ENCODE measurements at regions not wholly inside any gene's neighbourhood (a gene's known extent, or its start where the extent isn't known, plus 50 kb on each side); places are given as distances from the start of the nearest gene placed in this dataset.
"Not testable (repeated sequence)": the region's sequence is repeated elsewhere in the genome, so short reads cannot be mapped to it uniquely, and the experiment has no call there.

DNA sequence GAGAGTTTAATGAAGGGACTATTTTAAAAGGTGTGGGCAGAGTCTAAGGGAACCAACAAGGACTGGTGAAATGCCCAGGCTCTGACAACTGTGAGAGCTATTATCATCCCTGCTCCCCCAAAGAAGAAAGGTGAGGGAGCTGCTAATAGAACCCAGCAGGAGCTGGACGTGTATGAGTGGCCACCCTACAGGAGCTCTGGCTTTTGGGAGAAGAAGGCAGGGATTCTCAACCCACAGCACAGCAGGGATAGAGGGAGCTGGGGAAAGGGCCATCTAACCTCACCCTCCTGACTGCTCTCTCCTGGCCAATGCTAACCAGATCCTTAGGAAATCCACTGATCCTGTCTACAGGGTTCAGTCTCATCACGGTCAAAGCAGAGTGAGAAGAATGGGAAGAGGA is 57.1 kb downstream of the GRIN2B start:
- intact Hi-C loops (cut with micrococcal nuclease): no loop called here
- no peaks in the 10 kb centered on the region for H3K9me3 Mint-ChIP-seq
- no peak overlapping the region for H3K27ac Mint-ChIP-seq
- no peaks in the 10 kb centered on the region for H3K4me1 Mint-ChIP-seq (ENCODE audit: low read depth)
- H3K36me3 Mint-ChIP-seq (ENCODE audit: low read depth): no peaks in the 10 kb centered on the region
- H3K27me3 Mint-ChIP-seq: no peaks in the 10 kb centered on the region
- no peak overlapping the region for H3K4me3 Mint-ChIP-seq

DNA sequence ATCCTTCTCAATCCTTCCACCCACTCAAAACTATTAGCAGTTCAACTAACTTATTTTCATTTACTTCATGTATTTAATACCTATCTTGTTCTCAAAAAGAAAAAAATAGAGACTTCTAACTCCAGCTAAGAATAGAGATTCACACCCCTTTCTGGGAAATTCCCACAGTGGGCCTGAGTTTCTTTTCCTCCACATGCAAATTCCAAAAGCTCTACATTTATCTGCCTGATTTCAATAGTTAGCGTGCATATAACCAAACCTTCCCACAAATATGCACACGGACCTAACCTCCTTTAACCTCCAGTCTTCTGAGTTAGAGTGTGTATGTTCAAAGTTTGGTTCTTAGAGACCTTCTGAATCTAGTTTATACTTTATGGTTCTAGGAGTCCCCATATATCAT is 62.5 kb downstream of the GRIN2B start:
- no peaks in the 10 kb centered on the region for H3K36me3 Mint-ChIP-seq (ENCODE audit: low read depth)
- H3K4me3 Mint-ChIP-seq: no peak overlapping the region
- no peaks in the 10 kb centered on the region for H3K27me3 Mint-ChIP-seq
- no peaks in the 10 kb centered on the region for H3K4me1 Mint-ChIP-seq (ENCODE audit: low read depth)
- H3K27ac Mint-ChIP-seq: no peak overlapping the region
- intact Hi-C loops (cut with micrococcal nuclease): no loop called here
- H3K9me3 Mint-ChIP-seq: no peaks in the 10 kb centered on the region

DNA sequence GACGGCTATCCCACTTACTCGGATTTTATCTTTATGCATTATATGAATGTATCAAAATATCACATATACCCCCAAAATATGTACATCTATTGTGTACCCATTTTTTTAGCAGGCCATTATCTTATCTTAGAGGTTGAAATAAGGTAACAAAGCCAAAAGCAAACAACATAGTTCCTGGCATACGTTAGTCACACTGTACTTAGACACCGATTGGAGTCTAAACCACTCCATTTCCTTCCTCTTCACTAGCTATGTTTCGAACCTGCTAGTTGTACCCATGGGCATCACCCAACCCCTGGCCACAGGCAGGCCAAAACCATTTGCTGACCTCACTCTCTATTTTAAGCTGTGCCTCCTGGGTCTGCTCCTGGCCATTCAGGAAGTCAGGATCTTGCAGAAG is 66.3 kb downstream of the GRIN2B start:
- Mint-ChIP-seq H3K27me3 (no peaks in the 10 kb centered on the region), H3K9me3 (no peaks in the 10 kb centered on the region), H3K4me1 (ENCODE audit: low read depth) (no peaks in the 10 kb centered on the region), H3K27ac (no peak overlapping the region), H3K4me3 (no peak overlapping the region), H3K36me3 (ENCODE audit: low read depth) (no peaks in the 10 kb centered on the region)
- intact Hi-C loops (cut with micrococcal nuclease): no loop called here

DNA sequence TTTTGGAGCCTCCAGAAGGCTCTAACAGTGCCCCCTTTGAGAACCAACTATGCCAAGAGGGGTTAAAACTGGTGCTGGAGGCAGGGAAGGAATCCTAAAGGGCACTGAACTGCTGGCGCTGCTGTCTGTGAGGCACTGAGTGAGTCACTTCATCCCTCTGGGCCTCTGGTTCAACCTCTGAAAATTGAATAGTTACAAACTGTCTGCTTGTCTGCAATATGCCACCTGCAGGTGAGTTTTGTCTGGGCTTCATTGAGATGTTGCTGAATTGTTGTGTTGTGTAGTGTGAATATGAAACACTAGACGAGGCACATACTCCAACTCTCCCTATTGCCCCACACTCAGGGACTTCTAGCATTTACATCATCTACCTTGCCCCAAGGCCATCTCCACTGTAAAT is 68.0 kb downstream of the GRIN2B start:
- Mint-ChIP-seq H3K27me3 (no peaks in the 10 kb centered on the region), H3K4me3 (no peak overlapping the region), H3K27ac (no peak overlapping the region), H3K9me3 (no peaks in the 10 kb centered on the region), H3K36me3 (ENCODE audit: low read depth) (no peaks in the 10 kb centered on the region), H3K4me1 (ENCODE audit: low read depth) (no peaks in the 10 kb centered on the region)
- intact Hi-C loops (cut with micrococcal nuclease): no loop called here

DNA sequence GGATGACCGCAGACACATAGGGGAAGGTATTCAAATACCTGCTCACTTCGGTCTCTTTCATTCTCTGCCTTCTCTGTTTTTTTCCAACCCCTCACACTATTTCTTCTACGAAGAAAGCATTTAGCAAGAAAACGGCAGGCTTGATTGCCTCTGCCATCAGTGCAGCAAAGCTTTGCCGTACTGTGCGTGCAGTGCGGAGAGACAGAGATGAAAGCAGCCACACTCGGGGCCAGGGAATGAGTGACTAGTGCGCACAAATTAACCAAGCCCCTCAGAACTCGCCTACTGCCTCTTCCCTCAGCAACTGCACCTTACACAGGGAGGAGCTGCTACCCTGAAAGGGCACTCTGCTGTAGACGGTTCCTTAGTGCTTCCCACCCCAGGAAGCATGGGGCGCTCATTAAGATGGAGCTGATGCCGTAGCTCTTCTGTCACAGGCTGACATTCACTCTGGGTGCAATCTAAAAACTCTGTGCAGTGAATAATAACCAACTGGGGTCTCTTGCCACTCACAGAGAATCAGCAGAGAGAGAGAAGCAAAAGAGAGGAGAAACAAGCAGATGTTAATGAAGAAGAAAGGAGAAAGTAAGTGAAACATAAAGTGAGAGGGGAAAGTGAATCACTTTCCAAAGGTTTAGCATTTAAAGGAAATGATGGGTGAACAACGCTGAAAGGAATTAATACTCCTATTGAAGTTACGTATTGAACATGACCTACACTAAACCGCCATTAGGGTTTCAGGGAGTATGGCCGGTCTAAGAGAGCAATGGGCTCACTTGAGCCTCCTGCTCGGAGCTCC is 69.4 kb downstream of the GRIN2B start:
- no peak overlapping the region for H3K27ac Mint-ChIP-seq
- intact Hi-C loops (cut with micrococcal nuclease): no loop called here
- H3K4me3 Mint-ChIP-seq: no peak overlapping the region
- no peaks in the 10 kb centered on the region for H3K9me3 Mint-ChIP-seq
- H3K27me3 Mint-ChIP-seq: no peaks in the 10 kb centered on the region
- no peaks in the 10 kb centered on the region for H3K4me1 Mint-ChIP-seq (ENCODE audit: low read depth)
- no peaks in the 10 kb centered on the region for H3K36me3 Mint-ChIP-seq (ENCODE audit: low read depth)

DNA sequence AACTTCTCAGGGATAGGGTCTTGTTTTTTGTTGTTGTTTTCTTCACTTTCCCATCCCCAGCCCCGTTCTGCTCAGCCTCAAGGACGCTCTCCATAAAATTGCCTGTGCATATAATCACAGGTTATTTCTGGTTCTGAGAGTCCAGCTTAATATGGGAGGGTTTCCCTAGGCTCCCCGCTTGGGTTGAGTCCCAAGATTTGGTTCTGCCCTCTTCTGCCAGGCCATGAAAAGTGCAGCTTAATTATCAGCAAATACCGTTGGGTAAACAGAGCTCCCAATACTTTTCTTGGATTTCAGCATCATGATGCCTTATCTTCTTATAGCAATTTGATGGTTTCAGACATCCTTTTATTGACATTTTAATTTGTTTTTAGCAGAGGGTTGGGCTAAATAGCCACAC is 75.6 kb downstream of the GRIN2B start:
- intact Hi-C loops (cut with micrococcal nuclease): no loop called here
- H3K4me1 Mint-ChIP-seq (ENCODE audit: low read depth): no peaks in the 10 kb centered on the region
- H3K4me3 Mint-ChIP-seq: no peak overlapping the region
- H3K27me3 Mint-ChIP-seq: no peaks in the 10 kb centered on the region
- no peak overlapping the region for H3K27ac Mint-ChIP-seq
- no peaks in the 10 kb centered on the region for H3K36me3 Mint-ChIP-seq (ENCODE audit: low read depth)
- no peaks in the 10 kb centered on the region for H3K9me3 Mint-ChIP-seq

DNA sequence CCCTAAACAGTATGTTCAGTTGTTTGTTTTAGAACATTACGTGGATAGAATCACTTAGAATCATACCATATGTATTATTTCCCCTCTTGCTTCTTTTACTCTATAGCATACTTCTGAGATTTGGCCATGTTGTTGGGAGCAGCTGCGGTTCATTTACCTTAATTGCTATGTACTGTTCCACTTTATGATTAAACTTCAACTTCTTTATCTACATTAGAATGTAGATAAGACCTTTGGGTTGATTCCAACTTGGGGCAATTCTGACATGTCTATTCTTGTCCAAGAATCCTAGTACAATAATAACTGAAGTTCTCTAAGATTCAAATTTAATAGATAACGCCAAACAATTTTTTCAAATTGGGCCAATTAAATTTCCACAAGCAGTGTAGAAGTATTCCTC is 80.7 kb downstream of the GRIN2B start:
- Mint-ChIP-seq H3K27me3 (peaks cover 3% of the 10 kb centered on the region), H3K4me3 (no peak overlapping the region), H3K36me3 (ENCODE audit: low read depth) (no peaks in the 10 kb centered on the region), H3K4me1 (ENCODE audit: low read depth) (no peaks in the 10 kb centered on the region), H3K9me3 (no peaks in the 10 kb centered on the region), H3K27ac (no peak overlapping the region)
- intact Hi-C loops (cut with micrococcal nuclease): no loop called here

DNA sequence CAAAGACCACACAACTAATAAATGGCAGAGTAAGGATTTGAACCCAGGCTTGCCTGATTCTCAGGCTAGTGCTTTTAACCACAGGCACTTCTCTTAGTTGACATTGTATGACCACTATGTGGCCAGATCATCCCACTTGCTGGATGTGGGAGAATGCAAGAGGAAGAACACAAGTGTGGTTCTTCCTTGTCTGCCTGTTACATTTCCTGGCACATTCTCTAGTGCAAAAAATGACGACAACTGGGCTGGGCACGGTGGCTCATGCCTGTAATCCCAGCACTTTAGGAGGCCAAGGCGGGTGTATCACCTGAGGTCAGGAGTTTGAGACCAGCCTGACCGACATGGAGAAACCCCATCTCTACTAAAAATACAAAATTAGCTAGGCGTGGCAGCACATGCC is 83.0 kb downstream of the GRIN2B start:
- H3K27me3 Mint-ChIP-seq; H3K27ac Mint-ChIP-seq; H3K36me3 Mint-ChIP-seq (ENCODE audit: low read depth); H3K4me1 Mint-ChIP-seq (ENCODE audit: low read depth); H3K9me3 Mint-ChIP-seq; intact Hi-C loops (cut with micrococcal nuclease); H3K4me3 Mint-ChIP-seq: not testable (repeated sequence)

DNA sequence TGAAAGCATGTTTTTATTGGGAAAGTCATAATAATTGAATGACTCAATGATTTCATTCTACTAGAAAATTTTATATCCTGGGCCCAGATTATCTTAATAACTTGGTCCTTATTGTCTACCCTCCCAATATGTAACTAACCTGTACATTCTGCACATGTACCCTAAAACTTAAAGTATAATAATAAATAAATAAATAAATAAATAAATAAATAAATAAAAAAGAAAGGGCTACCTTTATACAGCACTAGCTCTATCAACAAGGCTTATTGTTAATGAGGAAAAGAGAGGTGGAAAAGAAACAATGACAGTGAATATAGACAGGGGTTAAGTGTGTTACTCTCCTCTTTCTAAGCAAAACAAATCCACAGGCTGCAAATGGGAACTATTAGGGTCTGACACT is 83.6 kb downstream of the GRIN2B start:
- intact Hi-C loops (cut with micrococcal nuclease): no loop called here
- Mint-ChIP-seq H3K36me3 (ENCODE audit: low read depth) (no peaks in the 10 kb centered on the region), H3K4me1 (ENCODE audit: low read depth) (no peaks in the 10 kb centered on the region), H3K27me3 (peaks cover 3% of the 10 kb centered on the region), H3K9me3 (no peaks in the 10 kb centered on the region), H3K4me3 (no peak overlapping the region), H3K27ac (no peak overlapping the region)

DNA sequence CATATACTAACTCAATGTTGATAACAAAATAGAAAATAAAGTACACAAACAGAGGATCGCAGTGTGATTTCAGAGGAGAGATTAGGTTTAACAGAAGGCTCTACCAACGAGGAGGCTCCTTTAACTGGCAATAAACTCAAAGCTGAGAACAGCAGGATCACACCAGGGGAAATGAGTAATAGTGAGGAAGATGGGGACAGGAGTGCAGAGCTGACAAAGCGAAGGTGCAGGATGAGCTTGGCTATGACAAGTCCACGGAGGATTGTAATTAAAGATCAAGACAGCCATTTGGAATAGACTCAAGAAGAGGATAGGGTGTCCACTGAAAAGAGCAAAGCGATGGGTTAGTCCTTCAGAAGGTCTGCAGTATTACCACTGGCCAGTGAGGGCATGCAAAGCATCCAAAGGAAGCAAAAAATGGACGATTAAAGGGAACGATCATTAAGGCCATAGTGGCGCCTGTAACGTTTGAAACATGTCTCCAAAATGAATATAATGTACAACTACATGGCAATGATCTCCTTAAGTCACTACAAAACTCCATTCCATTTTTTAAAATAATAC is 85.3 kb downstream of the GRIN2B start:
- Mint-ChIP-seq H3K27ac (no peak overlapping the region), H3K4me3 (no peak overlapping the region), H3K4me1 (ENCODE audit: low read depth) (no peaks in the 10 kb centered on the region), H3K27me3 (peaks cover 3% of the 10 kb centered on the region), H3K36me3 (ENCODE audit: low read depth) (no peaks in the 10 kb centered on the region), H3K9me3 (no peaks in the 10 kb centered on the region)
- intact Hi-C loops (cut with micrococcal nuclease): no loop called here

DNA sequence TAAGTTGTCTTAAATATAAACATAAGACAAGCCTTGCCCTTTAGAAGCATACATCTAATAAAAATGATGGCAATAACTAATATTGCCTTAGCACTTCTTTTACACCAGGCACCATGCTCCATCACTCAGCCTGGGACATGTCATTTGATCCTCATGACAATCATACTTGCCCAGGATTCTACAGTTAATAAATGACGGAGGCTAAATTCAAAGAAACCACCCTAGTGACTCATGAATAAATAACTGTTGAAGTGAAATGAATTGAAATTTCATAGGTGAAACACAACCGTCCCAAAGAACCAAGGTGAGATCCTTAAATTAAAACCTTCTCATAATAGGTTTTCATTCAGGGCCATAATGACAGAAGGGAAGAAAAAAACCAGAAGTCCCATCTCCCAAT is 89.5 kb downstream of the GRIN2B start:
- H3K9me3 Mint-ChIP-seq: no peaks in the 10 kb centered on the region

DNA sequence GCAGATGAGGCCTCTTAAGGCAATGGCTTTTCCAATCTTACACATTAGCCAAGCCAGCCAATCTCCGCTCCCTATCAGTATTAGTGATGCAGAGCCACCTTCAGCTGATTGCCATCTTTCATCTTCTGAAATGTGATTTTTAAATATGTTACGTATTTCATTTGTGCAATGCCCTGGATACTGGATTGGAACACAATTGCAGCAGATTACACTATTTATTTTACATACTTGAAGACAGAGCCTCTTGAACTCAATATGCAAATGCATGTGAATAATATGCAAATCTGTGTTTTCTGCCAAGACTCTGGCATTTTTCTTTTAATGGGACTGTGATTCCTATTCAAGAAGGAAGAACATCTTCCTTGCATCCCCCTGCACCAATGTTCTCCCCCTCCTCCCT is 90.5 kb downstream of the GRIN2B start:
- Mint-ChIP-seq H3K4me1 (ENCODE audit: low read depth) (no peaks in the 10 kb centered on the region), H3K27me3 (peaks cover under 1% of the 10 kb centered on the region), H3K27ac (no peak overlapping the region), H3K4me3 (no peak overlapping the region), H3K36me3 (ENCODE audit: low read depth) (no peaks in the 10 kb centered on the region), H3K9me3 (no peaks in the 10 kb centered on the region)
- intact Hi-C loops (cut with micrococcal nuclease): no loop called here

More for the DNA sequence above, 89.5 kb downstream of the GRIN2B start:
- peaks cover 3% of the 10 kb centered on the region for H3K27me3 Mint-ChIP-seq
- H3K4me1 Mint-ChIP-seq (ENCODE audit: low read depth): no peaks in the 10 kb centered on the region
- intact Hi-C loops (cut with micrococcal nuclease): no loop called here
- no peak overlapping the region for H3K4me3 Mint-ChIP-seq
- no peaks in the 10 kb centered on the region for H3K36me3 Mint-ChIP-seq (ENCODE audit: low read depth)
- no peak overlapping the region for H3K27ac Mint-ChIP-seq

DNA sequence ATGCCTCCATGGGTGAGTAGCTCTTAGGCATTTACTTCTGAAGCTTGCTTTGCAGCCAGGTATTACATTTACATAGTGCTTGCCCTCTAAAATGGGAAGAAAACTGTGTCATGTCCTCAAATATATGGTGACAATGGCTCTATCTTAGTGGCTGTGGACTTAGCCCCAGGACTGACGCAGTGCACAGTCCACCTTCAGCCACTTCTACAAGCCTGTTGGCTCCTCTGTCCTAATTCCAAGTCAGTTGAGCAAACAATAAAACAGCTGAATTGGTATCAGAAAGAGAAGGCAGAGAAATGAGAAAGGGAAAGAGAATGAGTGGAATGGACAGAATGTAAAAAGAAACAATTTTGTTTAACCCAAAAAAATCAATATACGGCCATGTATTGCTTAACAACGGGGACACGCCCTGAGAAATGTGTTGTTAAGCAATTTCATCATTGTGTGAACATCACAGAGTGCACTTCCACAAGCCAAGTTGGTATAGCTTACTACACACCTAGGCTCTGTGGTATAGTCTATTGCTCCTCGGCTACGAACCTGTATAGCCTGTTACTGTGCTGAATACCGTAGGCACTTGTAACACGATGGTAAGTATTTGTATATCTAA is 93.5 kb downstream of the GRIN2B start:
- intact Hi-C loops (cut with micrococcal nuclease): no loop called here
- H3K27ac Mint-ChIP-seq: no peak overlapping the region
- H3K4me1 Mint-ChIP-seq (ENCODE audit: low read depth): no peaks in the 10 kb centered on the region
- no peak overlapping the region for H3K4me3 Mint-ChIP-seq
- no peaks in the 10 kb centered on the region for H3K27me3 Mint-ChIP-seq
- no peaks in the 10 kb centered on the region for H3K36me3 Mint-ChIP-seq (ENCODE audit: low read depth)
- no peaks in the 10 kb centered on the region for H3K9me3 Mint-ChIP-seq

DNA sequence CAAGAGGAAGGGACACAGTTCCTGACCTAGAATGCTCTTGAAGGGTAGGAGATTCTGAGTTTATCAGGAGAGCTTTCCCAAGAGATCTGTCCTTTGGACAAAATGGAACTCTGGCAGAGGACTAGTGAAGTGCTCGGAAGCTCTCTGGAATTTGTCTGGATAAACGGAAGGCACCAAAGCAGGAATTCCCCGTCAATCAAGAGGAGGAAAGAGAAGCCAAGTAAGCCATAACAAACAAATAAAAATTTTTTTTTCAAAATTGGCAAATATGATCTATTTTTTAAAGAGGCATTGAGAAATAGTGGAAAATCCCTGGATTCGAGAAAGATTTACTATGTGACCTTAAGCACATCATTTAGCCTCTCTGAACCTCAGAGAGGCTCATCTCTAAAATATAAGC is 99.2 kb downstream of the GRIN2B start:
- Mint-ChIP-seq H3K4me1 (ENCODE audit: low read depth) (no peaks in the 10 kb centered on the region), H3K4me3 (no peak overlapping the region)

DNA sequence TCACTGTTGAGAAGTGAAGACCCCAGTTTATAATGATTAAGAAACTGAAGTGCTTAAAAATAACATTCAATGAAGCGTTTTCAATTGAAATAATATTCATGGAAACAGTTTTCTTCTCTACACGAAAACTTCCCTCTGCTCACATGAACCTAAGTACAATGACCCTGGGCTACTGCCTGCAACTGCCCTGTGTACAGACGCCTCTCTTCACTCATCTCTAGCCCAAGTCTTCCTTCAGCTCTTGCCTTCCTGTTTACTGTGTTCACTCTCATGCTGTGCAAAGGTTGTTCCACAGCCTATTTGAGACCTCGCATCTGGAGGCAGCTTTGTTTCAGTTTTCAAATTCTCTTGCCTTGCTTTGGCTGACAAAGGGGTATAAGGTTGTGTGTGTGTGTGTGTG is 100.8 kb downstream of the GRIN2B start:
- Mint-ChIP-seq H3K27me3 (no peaks in the 10 kb centered on the region), H3K4me3 (no peak overlapping the region), H3K27ac (no peak overlapping the region), H3K36me3 (ENCODE audit: low read depth) (no peaks in the 10 kb centered on the region), H3K4me1 (ENCODE audit: low read depth) (no peaks in the 10 kb centered on the region), H3K9me3 (no peaks in the 10 kb centered on the region)
- intact Hi-C loops (cut with micrococcal nuclease): no loop called here

More for the DNA sequence above, 99.2 kb downstream of the GRIN2B start:
- intact Hi-C loops (cut with micrococcal nuclease): no loop called here
- H3K27me3 Mint-ChIP-seq: no peaks in the 10 kb centered on the region
- H3K9me3 Mint-ChIP-seq: no peaks in the 10 kb centered on the region
- H3K36me3 Mint-ChIP-seq (ENCODE audit: low read depth): no peaks in the 10 kb centered on the region
- H3K27ac Mint-ChIP-seq: no peak overlapping the region
